ENCODE measurements at regions not wholly inside any gene's neighbourhood (a gene's known extent, or its start where the extent isn't known, plus 50 kb on each side); places are given as distances from the start of the nearest gene placed in this dataset.
"Not testable (repeated sequence)": the region's sequence is repeated elsewhere in the genome, so short reads cannot be mapped to it uniquely, and the experiment has no call there.

- no peak for TF ChIP-seq CTCF (IDR thresholded peaks at IDR 0.05; ENCODE audit: unreplicated experiment)
- DNase-seq (ENCODE audit: low spot score) = no peak
- Mint-ChIP-seq H3K27ac (ENCODE audit: unreplicated experiment) (no peak overlapping the region), H3K4me3 (ENCODE audit: unreplicated experiment) (no peak overlapping the region), H3K36me3 (ENCODE audit: low read depth, unreplicated experiment) (peaks cover 4% of the 10 kb centered on the region), H3K4me1 (ENCODE audit: unreplicated experiment) (no peaks in the 10 kb centered on the region), H3K27me3 (ENCODE audit: unreplicated experiment) (peaks cover 1% of the 10 kb centered on the region), H3K9me3 (ENCODE audit: unreplicated experiment) (peaks cover 6% of the 10 kb centered on the region)
These were observed 273.1 kb downstream of the XPNPEP1 start for GRCh38 chr10:109650228-109650627.

- no peak for TF ChIP-seq CTCF (IDR thresholded peaks at IDR 0.05; ENCODE audit: unreplicated experiment)
- Mint-ChIP-seq H3K36me3 (ENCODE audit: low read depth, unreplicated experiment) (peaks cover 4% of the 10 kb centered on the region), H3K9me3 (ENCODE audit: unreplicated experiment) (peaks cover 6% of the 10 kb centered on the region), H3K4me3 (ENCODE audit: unreplicated experiment) (no peak overlapping the region), H3K27ac (ENCODE audit: unreplicated experiment) (no peak overlapping the region), H3K27me3 (ENCODE audit: unreplicated experiment) (no peaks in the 10 kb centered on the region), H3K4me1 (ENCODE audit: unreplicated experiment) (peaks cover 6% of the 10 kb centered on the region)
- DNase-seq (ENCODE audit: low spot score) = no peak
These were observed 275.7 kb downstream of the XPNPEP1 start for GRCh38 chr10:109647627-109648026.

GRCh38 chr10:109633846-109634245, 289.5 kb downstream of the XPNPEP1 start:
- Mint-ChIP-seq H3K36me3 (ENCODE audit: low read depth, unreplicated experiment) (no peaks in the 10 kb centered on the region), H3K4me3 (ENCODE audit: unreplicated experiment) (no peak overlapping the region), H3K4me1 (ENCODE audit: unreplicated experiment) (no peaks in the 10 kb centered on the region), H3K9me3 (ENCODE audit: unreplicated experiment) (peaks cover 4% of the 10 kb centered on the region), H3K27me3 (ENCODE audit: unreplicated experiment) (no peaks in the 10 kb centered on the region), H3K27ac (ENCODE audit: unreplicated experiment) (no peak overlapping the region)
- no peak for DNase-seq (ENCODE audit: low spot score)
- TF ChIP-seq CTCF (IDR thresholded peaks at IDR 0.05; ENCODE audit: unreplicated experiment) = no peak

- not testable (repeated sequence) for DNase-seq (ENCODE audit: low spot score); H3K4me3 Mint-ChIP-seq (ENCODE audit: unreplicated experiment); H3K4me1 Mint-ChIP-seq (ENCODE audit: unreplicated experiment); H3K9me3 Mint-ChIP-seq (ENCODE audit: unreplicated experiment); H3K27me3 Mint-ChIP-seq (ENCODE audit: unreplicated experiment); H3K36me3 Mint-ChIP-seq (ENCODE audit: low read depth, unreplicated experiment); H3K27ac Mint-ChIP-seq (ENCODE audit: unreplicated experiment)
These were observed 290.3 kb downstream of the XPNPEP1 start for GRCh38 chr10:109633017-109633416.

- peaks cover 6% of the 10 kb centered on the region for H3K9me3 Mint-ChIP-seq (ENCODE audit: unreplicated experiment)
- TF ChIP-seq CTCF (IDR thresholded peaks at IDR 0.05; ENCODE audit: unreplicated experiment) = no peak
- no peak overlapping the region for H3K27ac Mint-ChIP-seq (ENCODE audit: unreplicated experiment)
- no peaks in the 10 kb centered on the region for H3K4me1 Mint-ChIP-seq (ENCODE audit: unreplicated experiment)
- DNase-seq (ENCODE audit: low spot score) = no peak
- H3K36me3 Mint-ChIP-seq (ENCODE audit: low read depth, unreplicated experiment) = no peaks in the 10 kb centered on the region
- H3K27me3 Mint-ChIP-seq (ENCODE audit: unreplicated experiment) = no peaks in the 10 kb centered on the region
- H3K4me3 Mint-ChIP-seq (ENCODE audit: unreplicated experiment) = no peak overlapping the region
These were observed 298.4 kb downstream of the XPNPEP1 start for GRCh38 chr10:109624939-109625338.

- Mint-ChIP-seq H3K27me3 (ENCODE audit: unreplicated experiment) (no peaks in the 10 kb centered on the region), H3K4me1 (ENCODE audit: unreplicated experiment) (no peaks in the 10 kb centered on the region), H3K36me3 (ENCODE audit: low read depth, unreplicated experiment) (no peaks in the 10 kb centered on the region), H3K27ac (ENCODE audit: unreplicated experiment) (no peak overlapping the region), H3K9me3 (ENCODE audit: unreplicated experiment) (peaks cover 2% of the 10 kb centered on the region), H3K4me3 (ENCODE audit: unreplicated experiment) (no peak overlapping the region)
- TF ChIP-seq CTCF (IDR thresholded peaks at IDR 0.05; ENCODE audit: unreplicated experiment) = no peak
- DNase-seq (ENCODE audit: low spot score) = no peak
These were observed 300.7 kb downstream of the XPNPEP1 start for GRCh38 chr10:109622566-109622965.

All from endothelial cell (in vitro differentiated cells).